ENCODE measurements at regions not wholly inside any gene's neighbourhood (a gene's known extent, or its start where the extent isn't known, plus 50 kb on each side); places are given as distances from the start of the nearest gene placed in this dataset.
"Not testable (repeated sequence)": the region's sequence is repeated elsewhere in the genome, so short reads cannot be mapped to it uniquely, and the experiment has no call there.

- TF ChIP-seq, protein P1, sequence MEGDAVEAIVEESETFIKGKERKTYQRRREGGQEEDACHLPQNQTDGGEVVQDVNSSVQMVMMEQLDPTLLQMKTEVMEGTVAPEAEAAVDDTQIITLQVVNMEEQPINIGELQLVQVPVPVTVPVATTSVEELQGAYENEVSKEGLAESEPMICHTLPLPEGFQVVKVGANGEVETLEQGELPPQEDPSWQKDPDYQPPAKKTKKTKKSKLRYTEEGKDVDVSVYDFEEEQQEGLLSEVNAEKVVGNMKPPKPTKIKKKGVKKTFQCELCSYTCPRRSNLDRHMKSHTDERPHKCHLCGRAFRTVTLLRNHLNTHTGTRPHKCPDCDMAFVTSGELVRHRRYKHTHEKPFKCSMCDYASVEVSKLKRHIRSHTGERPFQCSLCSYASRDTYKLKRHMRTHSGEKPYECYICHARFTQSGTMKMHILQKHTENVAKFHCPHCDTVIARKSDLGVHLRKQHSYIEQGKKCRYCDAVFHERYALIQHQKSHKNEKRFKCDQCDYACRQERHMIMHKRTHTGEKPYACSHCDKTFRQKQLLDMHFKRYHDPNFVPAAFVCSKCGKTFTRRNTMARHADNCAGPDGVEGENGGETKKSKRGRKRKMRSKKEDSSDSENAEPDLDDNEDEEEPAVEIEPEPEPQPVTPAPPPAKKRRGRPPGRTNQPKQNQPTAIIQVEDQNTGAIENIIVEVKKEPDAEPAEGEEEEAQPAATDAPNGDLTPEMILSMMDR (IDR thresholded peaks at IDR 0.05; ENCODE audit: low read depth, low read length): not testable (repeated sequence)
- not testable (repeated sequence) for TF ChIP-seq POLR2A (IDR thresholded peaks at IDR 0.05; ENCODE audit: extremely low read depth, insufficient read length)
Measured at GRCh38 chr5:17416374-17416773, 81.7 kb upstream of the TAF11L2 start.

Measured in NB4 (cell line).